ENCODE measurements at regions not wholly inside any gene's neighbourhood (a gene's known extent, or its start where the extent isn't known, plus 50 kb on each side); places are given as distances from the start of the nearest gene placed in this dataset.

- H3K4me1 ChIP-seq (ENCODE audit: control insufficient read depth in 2 of 3, insufficient read depth in 2 of 3, low read depth in 1 of 3, low read length in 3 of 3) = no peaks in the 10 kb centered on the region
- no peak for DNase-seq
- intact Hi-C loops (cut with DNase I) = no loop called here
These were observed 222.2 kb upstream of the ITGA4 start for GRCh38 chr2:181235011-181235410.

GRCh38 chr2:181235683-181236459 lies 221.3 kb upstream of the ITGA4 start:
- no peak for TF ChIP-seq CTCF (IDR thresholded peaks at IDR 0.05; ENCODE audit: borderline replicate concordance, extremely low read depth, insufficient read depth)
- no peaks in the 10 kb centered on the region for H3K27me3 ChIP-seq (ENCODE audit: control insufficient read depth, insufficient read depth, low read length)
- no peak overlapping the region for H3K27ac ChIP-seq (ENCODE audit: low read depth in 2 of 2, low read length in 2 of 2)
- H3K9ac ChIP-seq (ENCODE audit: low read length in 3 of 3) = no peak overlapping the region
- no peak for DNase-seq
- FAIRE-seq = no peak
- no peaks in the 10 kb centered on the region for H3K9me3 ChIP-seq (ENCODE audit: control insufficient read depth in 2 of 3, insufficient read depth in 1 of 3, low read length in 3 of 3)
- no peaks in the 10 kb centered on the region for H3K4me1 ChIP-seq (ENCODE audit: control insufficient read depth in 2 of 3, insufficient read depth in 2 of 3, low read depth in 1 of 3, low read length in 3 of 3)
- no peak overlapping the region for H3K4me3 ChIP-seq (ENCODE audit: low read length in 3 of 3)
- intact Hi-C loops (cut with DNase I) = no loop called here
- no peaks in the 10 kb centered on the region for H3K36me3 ChIP-seq (ENCODE audit: control insufficient read depth in 2 of 3, insufficient read depth in 3 of 3, low read length in 3 of 3)

More at GRCh38 chr2:181235011-181235410, 222.2 kb upstream of the ITGA4 start:
- H3K36me3 ChIP-seq (ENCODE audit: control insufficient read depth in 2 of 3, insufficient read depth in 3 of 3, low read length in 3 of 3) = no peaks in the 10 kb centered on the region
- no peak overlapping the region for H3K27ac ChIP-seq (ENCODE audit: low read depth in 2 of 2, low read length in 2 of 2)
- no peak for FAIRE-seq
- no peaks in the 10 kb centered on the region for H3K9me3 ChIP-seq (ENCODE audit: control insufficient read depth in 2 of 3, insufficient read depth in 1 of 3, low read length in 3 of 3)
- TF ChIP-seq CTCF (IDR thresholded peaks at IDR 0.05; ENCODE audit: borderline replicate concordance, extremely low read depth, insufficient read depth) = no peak
- H3K27me3 ChIP-seq (ENCODE audit: control insufficient read depth, insufficient read depth, low read length) = no peaks in the 10 kb centered on the region
- no peak overlapping the region for H3K4me3 ChIP-seq (ENCODE audit: low read length in 3 of 3)
- no peak overlapping the region for H3K9ac ChIP-seq (ENCODE audit: low read length in 3 of 3)

GRCh38 chr2:181239201-181239799 lies 217.9 kb upstream of the ITGA4 start:
- H3K4me3 ChIP-seq (ENCODE audit: low read length in 3 of 3) = no peak overlapping the region
- FAIRE-seq (no peak), DNase-seq (no peak)
- no peaks in the 10 kb centered on the region for H3K36me3 ChIP-seq (ENCODE audit: control insufficient read depth in 2 of 3, insufficient read depth in 3 of 3, low read length in 3 of 3)
- H3K27ac ChIP-seq (ENCODE audit: low read depth in 2 of 2, low read length in 2 of 2) = no peak overlapping the region
- H3K4me1 ChIP-seq (ENCODE audit: control insufficient read depth in 2 of 3, insufficient read depth in 2 of 3, low read depth in 1 of 3, low read length in 3 of 3) = no peaks in the 10 kb centered on the region
- intact Hi-C loops (cut with DNase I) = no loop called here
- H3K9me3 ChIP-seq (ENCODE audit: control insufficient read depth in 2 of 3, insufficient read depth in 1 of 3, low read length in 3 of 3) = no peaks in the 10 kb centered on the region
- no peak for TF ChIP-seq CTCF (IDR thresholded peaks at IDR 0.05; ENCODE audit: borderline replicate concordance, extremely low read depth, insufficient read depth)
- no peaks in the 10 kb centered on the region for H3K27me3 ChIP-seq (ENCODE audit: control insufficient read depth, insufficient read depth, low read length)
- no peak overlapping the region for H3K9ac ChIP-seq (ENCODE audit: low read length in 3 of 3)

Data from kidney (tissue), 13 donors.